Activated CD8-positive, alpha-beta T cell treated with anti-CD3 and anti-CD28 coated beads for 36 hours (primary cell): ENCODE measurements at regions not wholly inside any gene's neighbourhood (a gene's known extent, or its start where the extent isn't known, plus 50 kb on each side); places are given as distances from the start of the nearest gene placed in this dataset.

Experiments
- ATAC-seq: fragments of 200-7000 bp; cut with Tn5 transposase; one replicate; pipeline ENCODE4 v1.10.0; 2021; ENCODE audit warnings: mild to moderate bottlenecking, moderate library complexity
- CTCF ChIA-PET: fragments of 350-600 bp; sonication (Branson Sonifier 250); formaldehyde crosslinking; loops from one replicate; lab custom pipeline; 2021; ENCODE audit warnings: antibody characterized with exemption; lab: Charles Lee
- POLR2A ChIA-PET: fragments of 350-600 bp; sonication (Branson Sonifier 250); formaldehyde crosslinking; loops from one replicate; lab custom pipeline; 2021; ENCODE audit warnings: antibody characterized with exemption; lab: Charles Lee
- DNase-seq: peaks from one replicate; pipeline ENCODE4 v3.0.0-alpha.2; 2020
- H3K27ac Mint-ChIP-seq: one replicate; pipeline ENCODE4 v1.8.0; 2021; ENCODE audit warnings: mild to moderate bottlenecking, mixed read lengths
- H3K27me3 Mint-ChIP-seq: one replicate; pipeline ENCODE4 v1.8.0; 2021; ENCODE audit warnings: mixed read lengths
- H3K36me3 Mint-ChIP-seq: one replicate; pipeline ENCODE4 v1.8.0; 2021; ENCODE audit warnings: low read depth, mixed read lengths
- H3K4me1 Mint-ChIP-seq: one replicate; pipeline ENCODE4 v1.8.0; 2021; ENCODE audit warnings: low read depth, mixed read lengths
- H3K4me3 Mint-ChIP-seq: one replicate; pipeline ENCODE4 v1.8.0; 2021; ENCODE audit warnings: mild to moderate bottlenecking, moderate library complexity, mixed read lengths
- H3K9me3 Mint-ChIP-seq: one replicate; pipeline ENCODE4 v1.8.0; 2021; ENCODE audit warnings: mixed read lengths
- CTCF ChIP-seq: fragments of 200-600 bp; IDR thresholded peaks from one replicate; pipeline ENCODE4 v1.8.0; 2022; ENCODE audit warnings: antibody characterized with exemption, mild to moderate bottlenecking
- intact Hi-C: fragments of 100-400 bp; cut with micrococcal nuclease; formaldehyde crosslinking; loops from one replicate; pipeline ENCODE4 v1.10.0; 2022

- DNase-seq, result no peak
- no peaks in the 10 kb centered on the region for H3K36me3 Mint-ChIP-seq
- no peaks in the 10 kb centered on the region for H3K4me1 Mint-ChIP-seq
- no peak overlapping the region for H3K27ac Mint-ChIP-seq
- no peak overlapping the region for H3K4me3 Mint-ChIP-seq
- peaks cover 2% of the 10 kb centered on the region for H3K27me3 Mint-ChIP-seq
- POLR2A ChIA-PET, result no interaction called here
- ATAC-seq, result no peak
- TF ChIP-seq CTCF, result no peak
- H3K9me3 Mint-ChIP-seq, result no peaks in the 10 kb centered on the region
- CTCF ChIA-PET, result no interaction called here
- intact Hi-C loops, result no loop called here
Measured at GRCh38 chr4:123783921-123784320, 387.3 kb downstream of the SPRY1 start.

- no peak overlapping the region for H3K4me3 Mint-ChIP-seq
- TF ChIP-seq CTCF, result no peak
- DNase-seq (no peak), ATAC-seq (no peak)
- ChIA-PET CTCF (no interaction called here), POLR2A (no interaction called here)
- no peak overlapping the region for H3K27ac Mint-ChIP-seq
- H3K36me3 Mint-ChIP-seq, result no peaks in the 10 kb centered on the region
- H3K9me3 Mint-ChIP-seq, result no peaks in the 10 kb centered on the region
- H3K4me1 Mint-ChIP-seq, result no peaks in the 10 kb centered on the region
- H3K27me3 Mint-ChIP-seq, result peaks cover 2% of the 10 kb centered on the region
- intact Hi-C loops, result no loop called here
Measured at GRCh38 chr4:123784626-123785025, 388.0 kb downstream of the SPRY1 start.

DNA sequence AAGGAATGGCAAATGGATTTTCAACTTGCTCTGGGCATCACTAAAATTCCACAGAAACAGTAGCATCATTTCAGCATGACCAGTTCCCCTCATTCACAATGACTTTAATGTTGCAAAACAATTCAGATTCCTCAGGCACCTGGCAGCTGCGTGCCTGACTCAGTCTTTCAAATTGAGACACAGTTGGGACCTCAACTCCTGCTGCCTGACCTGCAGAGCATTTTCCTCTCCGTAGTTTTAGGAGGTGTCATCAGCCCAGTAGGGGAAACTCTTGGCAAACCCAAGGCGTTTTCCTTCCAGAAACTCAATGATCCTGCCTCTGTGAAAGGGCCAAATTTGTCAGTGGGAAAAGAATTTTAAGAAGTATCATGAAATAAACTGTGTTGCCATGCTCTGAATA is 388.9 kb downstream of the SPRY1 start:
- TF ChIP-seq CTCF, result no peak
- intact Hi-C loops, result no loop called here
- no peaks in the 10 kb centered on the region for H3K9me3 Mint-ChIP-seq
- H3K4me3 Mint-ChIP-seq, result no peak overlapping the region
- no peaks in the 10 kb centered on the region for H3K36me3 Mint-ChIP-seq
- DNase-seq, result no peak
- H3K27me3 Mint-ChIP-seq, result peaks cover 2% of the 10 kb centered on the region
- H3K27ac Mint-ChIP-seq, result no peak overlapping the region
- no peak for ATAC-seq
- ChIA-PET POLR2A (no interaction called here), CTCF (no interaction called here)
- H3K4me1 Mint-ChIP-seq, result no peaks in the 10 kb centered on the region

GRCh38 chr4:123786163-123786915 is 389.7 kb downstream of the SPRY1 start:
- H3K36me3 Mint-ChIP-seq, result no peaks in the 10 kb centered on the region
- ChIA-PET CTCF (interaction anchor here (1.1 kb wide), 1 partner anchor 13 kb away, joined by 4 read pairs; no protein-coding TSS in a partner anchor), POLR2A (no interaction called here)
- H3K4me1 Mint-ChIP-seq, result no peaks in the 10 kb centered on the region
- no peak for TF ChIP-seq CTCF
- no peak overlapping the region for H3K4me3 Mint-ChIP-seq
- intact Hi-C loops, result no loop called here
- no peak overlapping the region for H3K27ac Mint-ChIP-seq
- no peak for ATAC-seq
- H3K27me3 Mint-ChIP-seq, result peaks cover 2% of the 10 kb centered on the region
- DNase-seq, result no peak
- no peaks in the 10 kb centered on the region for H3K9me3 Mint-ChIP-seq

GRCh38 chr4:123786920-123787319 is 390.3 kb downstream of the SPRY1 start:
- H3K27me3 Mint-ChIP-seq, result no peaks in the 10 kb centered on the region

More at GRCh38 chr4:123786920-123787319, 390.3 kb downstream of the SPRY1 start:
- TF ChIP-seq CTCF, result no peak
- ChIA-PET POLR2A (no interaction called here), CTCF (interaction anchor here (1.1 kb wide), 1 partner anchor 14 kb away, joined by 4 read pairs; no protein-coding TSS in a partner anchor)
- intact Hi-C loops, result no loop called here
- Mint-ChIP-seq H3K4me1 (no peaks in the 10 kb centered on the region), H3K9me3 (no peaks in the 10 kb centered on the region), H3K27ac (no peak overlapping the region), H3K4me3 (no peak overlapping the region), H3K36me3 (no peaks in the 10 kb centered on the region)
- ATAC-seq (no peak), DNase-seq (no peak)
